ENCODE measurements at regions not wholly inside any gene's neighbourhood (a gene's known extent, or its start where the extent isn't known, plus 50 kb on each side); places are given as distances from the start of the nearest gene placed in this dataset.

DNA sequence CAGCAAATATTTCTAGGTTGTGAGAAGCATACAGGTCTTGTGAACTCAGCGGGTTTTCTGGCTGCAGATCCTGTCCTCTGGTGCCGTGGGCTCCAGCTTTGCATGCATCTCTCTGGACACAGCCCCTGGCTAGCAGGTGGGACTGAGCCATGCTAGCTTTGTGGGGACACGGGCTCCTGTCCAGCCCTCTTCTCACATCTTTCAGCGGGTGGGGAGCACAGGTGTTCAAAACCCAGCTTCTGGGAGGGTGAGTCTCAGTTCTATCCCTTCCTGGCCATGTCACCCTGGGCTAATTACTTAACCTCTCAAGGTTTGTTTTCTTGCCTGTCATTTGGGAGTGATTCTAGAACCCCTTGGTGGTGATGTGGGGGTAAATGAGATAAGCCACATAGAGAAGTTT is 162.3 kb downstream of the ICE1 start:
- Histone ChIP-seq H4K20me1 (ENCODE audit: insufficient read depth, low read length) (no peaks in the 10 kb centered on the region), H3K27me3 (ENCODE audit: insufficient read depth, low read length) (no peaks in the 10 kb centered on the region), H3K9me2 (ENCODE audit: low read depth, low read length) (no peaks in the 10 kb centered on the region), H3K4me1 (ENCODE audit: insufficient read depth, low read length, severe bottlenecking) (no peaks in the 10 kb centered on the region), H3K27ac (ENCODE audit: low read depth, low read length, poor library complexity, severe bottlenecking) (no peak overlapping the region), H2AFZ (ENCODE audit: low read length) (no peak overlapping the region), H3K9ac (ENCODE audit: low read length) (no peak overlapping the region), H3K79me2 (ENCODE audit: insufficient read depth, low read length) (no peaks in the 10 kb centered on the region), H3K4me3 (ENCODE audit: low read depth, low read length, poor library complexity, severe bottlenecking) (no peak overlapping the region), H3K9me3 (ENCODE audit: low read length) (no peaks in the 10 kb centered on the region), H3F3A (ENCODE audit: insufficient read depth, low read length) (no peaks in the 10 kb centered on the region), H3K4me2 (ENCODE audit: low read length) (no peak overlapping the region), H3K36me3 (ENCODE audit: insufficient read depth, low read length) (no peaks in the 10 kb centered on the region)
- TF ChIP-seq, protein P1, sequence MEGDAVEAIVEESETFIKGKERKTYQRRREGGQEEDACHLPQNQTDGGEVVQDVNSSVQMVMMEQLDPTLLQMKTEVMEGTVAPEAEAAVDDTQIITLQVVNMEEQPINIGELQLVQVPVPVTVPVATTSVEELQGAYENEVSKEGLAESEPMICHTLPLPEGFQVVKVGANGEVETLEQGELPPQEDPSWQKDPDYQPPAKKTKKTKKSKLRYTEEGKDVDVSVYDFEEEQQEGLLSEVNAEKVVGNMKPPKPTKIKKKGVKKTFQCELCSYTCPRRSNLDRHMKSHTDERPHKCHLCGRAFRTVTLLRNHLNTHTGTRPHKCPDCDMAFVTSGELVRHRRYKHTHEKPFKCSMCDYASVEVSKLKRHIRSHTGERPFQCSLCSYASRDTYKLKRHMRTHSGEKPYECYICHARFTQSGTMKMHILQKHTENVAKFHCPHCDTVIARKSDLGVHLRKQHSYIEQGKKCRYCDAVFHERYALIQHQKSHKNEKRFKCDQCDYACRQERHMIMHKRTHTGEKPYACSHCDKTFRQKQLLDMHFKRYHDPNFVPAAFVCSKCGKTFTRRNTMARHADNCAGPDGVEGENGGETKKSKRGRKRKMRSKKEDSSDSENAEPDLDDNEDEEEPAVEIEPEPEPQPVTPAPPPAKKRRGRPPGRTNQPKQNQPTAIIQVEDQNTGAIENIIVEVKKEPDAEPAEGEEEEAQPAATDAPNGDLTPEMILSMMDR (IDR thresholded peaks at IDR 0.05; ENCODE audit: low read length): no peak
- TF ChIP-seq EZH2 (IDR thresholded peaks at IDR 0.05; ENCODE audit: borderline replicate concordance, low read length): no peak

DNA sequence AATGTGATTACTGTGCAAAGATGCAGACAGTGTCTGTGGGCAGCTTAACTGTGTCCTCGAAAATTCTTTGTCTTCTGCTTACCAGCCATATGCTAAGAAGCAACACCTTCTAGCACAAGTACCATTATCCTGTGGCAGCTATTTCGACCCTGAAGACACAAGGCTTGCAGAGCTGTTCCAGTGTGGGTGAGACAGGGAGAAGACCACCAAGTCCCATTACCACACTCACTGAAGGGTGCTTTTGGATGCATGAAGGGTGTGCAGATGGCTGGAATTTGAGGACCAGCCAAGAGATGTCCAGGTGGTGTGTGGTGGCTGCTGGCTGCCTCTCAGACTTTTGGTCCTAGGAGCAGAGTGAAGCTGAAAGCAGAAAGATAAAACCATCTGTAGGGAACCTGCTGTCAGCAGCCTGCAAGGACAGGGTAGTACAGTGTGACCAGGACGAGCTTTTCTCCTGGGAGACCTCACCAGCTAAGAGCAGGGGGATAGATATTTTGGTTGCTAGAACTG is 161.8 kb downstream of the ICE1 start:
- H3K27me3 ChIP-seq (ENCODE audit: insufficient read depth, low read length): no peaks in the 10 kb centered on the region
- no peak overlapping the region for H3K4me3 ChIP-seq (ENCODE audit: low read depth, low read length, poor library complexity, severe bottlenecking)
- H3K4me1 ChIP-seq (ENCODE audit: insufficient read depth, low read length, severe bottlenecking): no peaks in the 10 kb centered on the region
- no peak overlapping the region for H2AFZ ChIP-seq (ENCODE audit: low read length)
- no peak overlapping the region for H3K4me2 ChIP-seq (ENCODE audit: low read length)
- H4K20me1 ChIP-seq (ENCODE audit: insufficient read depth, low read length): no peaks in the 10 kb centered on the region
- H3K9me3 ChIP-seq (ENCODE audit: low read length): no peaks in the 10 kb centered on the region
- TF ChIP-seq, protein P1 (IDR thresholded peaks at IDR 0.05; ENCODE audit: low read length): no peak
- no peak for TF ChIP-seq EZH2 (IDR thresholded peaks at IDR 0.05; ENCODE audit: borderline replicate concordance, low read length)
- H3K36me3 ChIP-seq (ENCODE audit: insufficient read depth, low read length): no peaks in the 10 kb centered on the region
- no peaks in the 10 kb centered on the region for H3K9me2 ChIP-seq (ENCODE audit: low read depth, low read length)
- H3K9ac ChIP-seq (ENCODE audit: low read length): no peak overlapping the region
- no peaks in the 10 kb centered on the region for H3K79me2 ChIP-seq (ENCODE audit: insufficient read depth, low read length)
- H3K27ac ChIP-seq (ENCODE audit: low read depth, low read length, poor library complexity, severe bottlenecking): no peak overlapping the region
- H3F3A ChIP-seq (ENCODE audit: insufficient read depth, low read length): no peaks in the 10 kb centered on the region

DNA sequence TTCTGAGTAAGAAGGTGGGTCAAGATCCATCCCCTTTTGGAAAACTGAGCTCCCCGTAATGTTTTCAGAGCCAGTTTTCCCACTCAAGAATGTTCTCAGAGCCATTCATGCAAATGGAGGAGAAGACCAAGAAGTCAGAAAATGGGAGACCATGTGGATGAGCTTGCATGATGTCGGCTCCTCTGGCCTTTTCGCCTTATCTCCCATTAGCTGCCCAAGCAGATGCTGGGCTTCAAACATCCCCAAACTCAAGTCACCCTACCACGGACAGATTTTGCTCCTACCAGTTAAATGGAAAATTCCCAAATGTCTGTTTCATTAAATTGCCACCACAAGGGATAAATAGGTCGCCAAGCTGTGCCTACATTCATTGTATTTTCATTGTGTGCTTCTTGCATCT is 161.4 kb downstream of the ICE1 start:
- TF ChIP-seq, protein P1 (IDR thresholded peaks at IDR 0.05; ENCODE audit: low read length): no peak
- no peak for TF ChIP-seq EZH2 (IDR thresholded peaks at IDR 0.05; ENCODE audit: borderline replicate concordance, low read length)
- Histone ChIP-seq H3K4me3 (ENCODE audit: low read depth, low read length, poor library complexity, severe bottlenecking) (no peak overlapping the region), H3K9ac (ENCODE audit: low read length) (no peak overlapping the region), H3K79me2 (ENCODE audit: insufficient read depth, low read length) (no peaks in the 10 kb centered on the region), H3K27ac (ENCODE audit: low read depth, low read length, poor library complexity, severe bottlenecking) (no peak overlapping the region), H3K9me2 (ENCODE audit: low read depth, low read length) (no peaks in the 10 kb centered on the region), H2AFZ (ENCODE audit: low read length) (no peak overlapping the region), H3K4me2 (ENCODE audit: low read length) (no peak overlapping the region), H3K27me3 (ENCODE audit: insufficient read depth, low read length) (no peaks in the 10 kb centered on the region), H3K9me3 (ENCODE audit: low read length) (no peaks in the 10 kb centered on the region), H3K36me3 (ENCODE audit: insufficient read depth, low read length) (no peaks in the 10 kb centered on the region), H4K20me1 (ENCODE audit: insufficient read depth, low read length) (no peaks in the 10 kb centered on the region), H3K4me1 (ENCODE audit: insufficient read depth, low read length, severe bottlenecking) (no peaks in the 10 kb centered on the region), H3F3A (ENCODE audit: insufficient read depth, low read length) (no peaks in the 10 kb centered on the region)
